ENCODE measurements at regions not wholly inside any gene's neighbourhood (a gene's known extent, or its start where the extent isn't known, plus 50 kb on each side); places are given as distances from the start of the nearest gene placed in this dataset.

GRCh38 chr15:60057554-60057953 lies 53.4 kb downstream of the FOXB1 start:
- ChIA-PET CTCF (no interaction called here), POLR2A (no interaction called here)
- TF ChIP-seq, protein P1, sequence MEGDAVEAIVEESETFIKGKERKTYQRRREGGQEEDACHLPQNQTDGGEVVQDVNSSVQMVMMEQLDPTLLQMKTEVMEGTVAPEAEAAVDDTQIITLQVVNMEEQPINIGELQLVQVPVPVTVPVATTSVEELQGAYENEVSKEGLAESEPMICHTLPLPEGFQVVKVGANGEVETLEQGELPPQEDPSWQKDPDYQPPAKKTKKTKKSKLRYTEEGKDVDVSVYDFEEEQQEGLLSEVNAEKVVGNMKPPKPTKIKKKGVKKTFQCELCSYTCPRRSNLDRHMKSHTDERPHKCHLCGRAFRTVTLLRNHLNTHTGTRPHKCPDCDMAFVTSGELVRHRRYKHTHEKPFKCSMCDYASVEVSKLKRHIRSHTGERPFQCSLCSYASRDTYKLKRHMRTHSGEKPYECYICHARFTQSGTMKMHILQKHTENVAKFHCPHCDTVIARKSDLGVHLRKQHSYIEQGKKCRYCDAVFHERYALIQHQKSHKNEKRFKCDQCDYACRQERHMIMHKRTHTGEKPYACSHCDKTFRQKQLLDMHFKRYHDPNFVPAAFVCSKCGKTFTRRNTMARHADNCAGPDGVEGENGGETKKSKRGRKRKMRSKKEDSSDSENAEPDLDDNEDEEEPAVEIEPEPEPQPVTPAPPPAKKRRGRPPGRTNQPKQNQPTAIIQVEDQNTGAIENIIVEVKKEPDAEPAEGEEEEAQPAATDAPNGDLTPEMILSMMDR (IDR thresholded peaks at IDR 0.05) = no peak
- intact Hi-C loops (cut with micrococcal nuclease) = no loop called here
- Mint-ChIP-seq H3K4me1 (no peaks in the 10 kb centered on the region), H3K4me3 (no peak overlapping the region), H3K9me3 (peaks cover 17% of the 10 kb centered on the region), H3K36me3 (ENCODE audit: low read depth) (no peaks in the 10 kb centered on the region), H3K27me3 (peaks cover 15% of the 10 kb centered on the region), H3K27ac (no peak overlapping the region)
- ATAC-seq (ENCODE audit: low read depth) (no peak), DNase-seq (no peak)

GRCh38 chr15:60059186-60059585 lies 55.1 kb downstream of the FOXB1 start:
- CTCF ChIA-PET = no interaction called here
- ATAC-seq (ENCODE audit: low read depth) = no peak
- peaks cover 13% of the 10 kb centered on the region for H3K27me3 Mint-ChIP-seq
- intact Hi-C loops (cut with micrococcal nuclease) = no loop called here
- no peak overlapping the region for H3K27ac Mint-ChIP-seq
- no peak overlapping the region for H3K4me3 Mint-ChIP-seq
- no peaks in the 10 kb centered on the region for H3K4me1 Mint-ChIP-seq
- POLR2A ChIA-PET = no interaction called here
- H3K36me3 Mint-ChIP-seq (ENCODE audit: low read depth) = no peaks in the 10 kb centered on the region
- DNase-seq = no peak
- TF ChIP-seq, protein P1 (IDR thresholded peaks at IDR 0.05) = no peak
- H3K9me3 Mint-ChIP-seq = peaks cover 17% of the 10 kb centered on the region

DNA sequence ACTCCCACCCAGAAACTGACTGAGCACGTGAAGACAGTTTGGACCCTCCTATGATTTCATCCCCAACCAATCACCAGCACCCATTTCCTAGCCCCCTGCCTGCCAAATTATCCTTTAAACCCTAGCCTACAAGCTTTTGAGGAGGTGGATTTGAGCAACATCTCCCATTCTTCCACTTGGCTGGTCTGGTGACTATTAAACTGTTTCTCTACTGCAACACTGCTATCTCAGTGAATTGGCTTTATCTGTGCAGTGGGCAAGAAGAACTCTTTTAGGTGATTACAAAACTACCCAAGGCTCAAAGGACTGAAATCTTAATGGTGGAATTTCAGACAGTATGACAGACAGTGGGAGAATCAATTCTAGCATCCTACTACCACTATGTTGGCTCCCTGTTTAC lies 57.6 kb downstream of the FOXB1 start:
- no peaks in the 10 kb centered on the region for H3K36me3 Mint-ChIP-seq (ENCODE audit: low read depth)
- intact Hi-C loops (cut with micrococcal nuclease) = no loop called here
- H3K4me3 Mint-ChIP-seq = no peak overlapping the region
- peaks cover 17% of the 10 kb centered on the region for H3K9me3 Mint-ChIP-seq
- no peak for DNase-seq
- no peaks in the 10 kb centered on the region for H3K4me1 Mint-ChIP-seq
- POLR2A ChIA-PET = no interaction called here
- TF ChIP-seq, protein P1 (IDR thresholded peaks at IDR 0.05) = no peak
- CTCF ChIA-PET = interaction anchor here (1.2 kb wide), 1 partner anchor 16 kb away, joined by 3 read pairs; no protein-coding TSS in a partner anchor
- H3K27ac Mint-ChIP-seq = no peak overlapping the region
- no peak for ATAC-seq (ENCODE audit: low read depth)
- H3K27me3 Mint-ChIP-seq = peaks cover 15% of the 10 kb centered on the region

DNA sequence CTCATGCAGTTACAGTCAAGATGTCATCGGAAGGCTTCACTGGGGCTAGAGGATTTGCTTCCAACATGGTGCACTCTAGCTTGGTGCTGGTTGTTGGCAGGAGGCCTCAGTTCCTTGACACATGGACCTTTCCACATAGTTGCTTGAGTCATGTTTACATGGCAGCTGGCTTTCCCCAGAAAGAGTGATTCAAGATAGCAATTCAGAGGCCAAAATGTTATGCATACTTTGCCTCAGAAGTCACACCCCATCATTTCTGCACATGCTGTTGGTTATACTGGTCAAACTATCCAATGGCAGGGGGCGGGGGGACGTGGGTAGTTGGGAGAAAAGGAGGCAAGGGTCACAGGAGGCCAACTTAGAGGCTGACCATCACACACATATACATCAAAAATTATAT lies 58.7 kb downstream of the FOXB1 start:
- Mint-ChIP-seq H3K9me3 (peaks cover 17% of the 10 kb centered on the region), H3K27ac (no peak overlapping the region), H3K4me1 (no peaks in the 10 kb centered on the region), H3K27me3 (peaks cover 12% of the 10 kb centered on the region), H3K36me3 (ENCODE audit: low read depth) (no peaks in the 10 kb centered on the region), H3K4me3 (no peak overlapping the region)
- CTCF ChIA-PET = no interaction called here
- TF ChIP-seq, protein P1 (IDR thresholded peaks at IDR 0.05) = no peak
- no peak for DNase-seq
- intact Hi-C loops (cut with micrococcal nuclease) = no loop called here
- POLR2A ChIA-PET = no interaction called here
- no peak for ATAC-seq (ENCODE audit: low read depth)

DNA sequence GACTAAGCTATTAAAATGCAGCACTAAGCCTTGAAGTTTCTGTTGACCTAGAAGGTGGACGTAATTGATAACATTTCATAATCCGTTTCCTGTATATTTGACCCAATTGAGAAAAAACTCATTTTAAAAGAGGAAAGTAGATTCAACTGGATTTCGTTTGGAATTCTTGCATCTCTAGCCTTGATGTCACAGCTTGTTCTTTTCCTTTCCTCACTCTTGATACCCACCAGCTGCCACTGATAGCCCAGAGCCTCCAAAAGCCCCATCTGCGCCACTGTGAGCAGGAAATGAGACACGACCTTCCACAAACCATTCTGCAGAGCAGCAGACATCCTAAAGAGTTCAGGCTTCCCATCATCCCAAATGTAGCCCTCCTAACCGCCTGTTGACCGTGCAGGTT lies 61.8 kb downstream of the FOXB1 start:
- DNase-seq (no peak), ATAC-seq (ENCODE audit: low read depth) (no peak)
- Mint-ChIP-seq H3K27me3 (peaks cover 14% of the 10 kb centered on the region), H3K4me1 (no peaks in the 10 kb centered on the region), H3K27ac (no peak overlapping the region), H3K36me3 (ENCODE audit: low read depth) (no peaks in the 10 kb centered on the region), H3K9me3 (peaks cover 12% of the 10 kb centered on the region), H3K4me3 (no peak overlapping the region)
- intact Hi-C loops (cut with micrococcal nuclease) = no loop called here
- TF ChIP-seq, protein P1 (IDR thresholded peaks at IDR 0.05) = no peak
- POLR2A ChIA-PET = no interaction called here
- CTCF ChIA-PET = no interaction called here

All from activated B cell treated with CpG ODN at 0.5 μM for 24 hours (primary cell).